MG63 (cell line): ENCODE measurements at regions not wholly inside any gene's neighbourhood (a gene's known extent, or its start where the extent isn't known, plus 50 kb on each side); places are given as distances from the start of the nearest gene placed in this dataset.
"Not testable (repeated sequence)": the region's sequence is repeated elsewhere in the genome, so short reads cannot be mapped to it uniquely, and the experiment has no call there.

Source experiments
- DNase-seq: peaks from one replicate; pipeline ENCODE4 v3.0.0-alpha.2; 2020
- H3K27me3 ChIP-seq: fragments of 250-450 bp; sonication (Bioruptor Pico); 2 replicates; pipeline ENCODE4 v1.5.1; 2020; ENCODE audit warnings: mild to moderate bottlenecking, moderate library complexity
- H3K36me3 ChIP-seq: fragments of 250-450 bp; sonication (Bioruptor Pico); 2 replicates; pipeline ENCODE4 v1.5.1; 2020; ENCODE audit warnings: mild to moderate bottlenecking, moderate library complexity
- H3K4me3 ChIP-seq: fragments of 250-450 bp; sonication (Bioruptor Pico); 2 replicates; pipeline ENCODE4 v1.5.1; 2020; ENCODE audit warnings: mild to moderate bottlenecking, moderate library complexity
- H3K9me3 ChIP-seq: fragments of 250-450 bp; sonication (Bioruptor Pico); 2 replicates; pipeline ENCODE4 v1.5.1; 2020; ENCODE audit warnings: mild to moderate bottlenecking, moderate library complexity

DNA sequence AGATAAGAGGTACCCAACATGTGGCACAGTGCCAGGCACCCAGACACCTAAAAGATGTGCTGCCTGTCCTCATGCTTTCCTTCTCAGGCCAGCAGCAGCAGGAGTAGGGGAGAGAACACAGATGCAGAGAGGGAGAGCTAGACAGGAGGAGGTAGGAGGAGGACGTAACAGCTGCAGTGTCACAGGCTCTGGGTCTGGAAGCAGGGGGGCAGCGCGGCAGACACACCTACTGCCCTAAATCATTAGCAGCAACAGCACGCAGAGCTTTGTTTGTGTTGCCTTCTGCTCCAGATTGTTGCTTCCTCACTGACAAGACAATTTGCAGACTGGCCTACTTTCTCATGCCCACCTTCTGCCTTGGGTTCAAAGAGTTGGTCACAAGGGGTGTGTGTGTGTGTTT, 196.7 kb upstream of the DAB1 start:
- Histone ChIP-seq H3K9me3 (no peaks in the 10 kb centered on the region), H3K27me3 (no peaks in the 10 kb centered on the region), H3K36me3 (no peaks in the 10 kb centered on the region), H3K4me3 (no peak overlapping the region)
- DNase-seq, result no peak

GRCh38 chr1:57616921-57617320, 193.1 kb upstream of the DAB1 start:
- Histone ChIP-seq H3K4me3 (no peak overlapping the region), H3K9me3 (no peaks in the 10 kb centered on the region), H3K36me3 (no peaks in the 10 kb centered on the region), H3K27me3 (no peaks in the 10 kb centered on the region)
- DNase-seq, result no peak

DNA sequence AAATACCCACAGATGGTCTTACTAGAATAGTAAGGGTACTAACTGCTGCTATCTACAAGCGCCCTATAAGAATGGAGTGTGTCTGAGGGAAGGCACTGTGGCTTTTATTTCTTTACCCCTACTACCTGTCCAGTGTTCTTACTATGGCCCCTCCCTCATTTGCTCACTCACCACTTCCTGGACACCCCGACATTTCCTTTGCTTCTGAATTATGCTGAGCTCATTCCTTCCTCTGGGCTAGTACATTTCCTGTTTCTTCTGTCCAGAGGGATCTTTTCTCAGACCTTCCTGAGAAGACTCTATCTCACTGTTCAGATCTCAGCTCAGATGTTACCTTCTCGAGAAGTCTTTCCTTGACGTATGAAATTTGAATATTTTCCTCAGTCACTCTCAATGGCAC, 192.1 kb upstream of the DAB1 start:
- H3K4me3 ChIP-seq, result no peak overlapping the region
- DNase-seq, result no peak
- H3K27me3 ChIP-seq, result no peaks in the 10 kb centered on the region
- H3K9me3 ChIP-seq, result no peaks in the 10 kb centered on the region
- no peaks in the 10 kb centered on the region for H3K36me3 ChIP-seq

GRCh38 chr1:57612833-57613232, 189.0 kb upstream of the DAB1 start:
- H3K36me3 ChIP-seq, result no peaks in the 10 kb centered on the region
- no peak overlapping the region for H3K4me3 ChIP-seq
- no peak for DNase-seq
- H3K9me3 ChIP-seq, result no peaks in the 10 kb centered on the region
- H3K27me3 ChIP-seq, result no peaks in the 10 kb centered on the region

GRCh38 chr1:57605933-57606332, 182.1 kb upstream of the DAB1 start:
- H3K36me3 ChIP-seq, result no peaks in the 10 kb centered on the region
- no peaks in the 10 kb centered on the region for H3K9me3 ChIP-seq
- DNase-seq, result no peak
- H3K27me3 ChIP-seq, result no peaks in the 10 kb centered on the region
- no peak overlapping the region for H3K4me3 ChIP-seq

DNA sequence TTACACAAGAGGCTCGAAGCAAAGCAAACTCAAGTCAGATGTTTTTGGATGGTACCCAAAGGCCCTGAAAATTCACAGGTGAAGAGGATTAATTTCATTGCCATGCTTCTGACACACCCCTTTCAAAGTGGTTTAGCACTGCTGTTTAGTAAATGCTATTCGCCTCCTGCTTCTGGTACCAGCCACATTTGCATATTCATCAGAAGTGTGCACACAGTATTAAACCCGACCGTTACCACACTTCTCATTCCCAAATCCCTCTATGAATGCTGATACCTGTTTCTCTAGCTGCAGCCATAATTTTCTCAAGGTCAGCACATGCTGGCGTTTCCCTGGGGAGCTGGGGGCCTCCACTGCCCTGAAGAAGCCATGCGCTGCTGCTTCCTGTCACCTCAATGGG, 179.8 kb upstream of the DAB1 start:
- Histone ChIP-seq H3K36me3 (no peaks in the 10 kb centered on the region), H3K9me3 (no peaks in the 10 kb centered on the region), H3K27me3 (no peaks in the 10 kb centered on the region), H3K4me3 (no peak overlapping the region)
- no peak for DNase-seq

- no peak for DNase-seq
- H3K36me3 ChIP-seq, result no peaks in the 10 kb centered on the region
- no peaks in the 10 kb centered on the region for H3K9me3 ChIP-seq
- no peaks in the 10 kb centered on the region for H3K27me3 ChIP-seq
- H3K4me3 ChIP-seq, result no peak overlapping the region
These were observed 176.6 kb upstream of the DAB1 start for GRCh38 chr1:57600424-57600823.

DNA sequence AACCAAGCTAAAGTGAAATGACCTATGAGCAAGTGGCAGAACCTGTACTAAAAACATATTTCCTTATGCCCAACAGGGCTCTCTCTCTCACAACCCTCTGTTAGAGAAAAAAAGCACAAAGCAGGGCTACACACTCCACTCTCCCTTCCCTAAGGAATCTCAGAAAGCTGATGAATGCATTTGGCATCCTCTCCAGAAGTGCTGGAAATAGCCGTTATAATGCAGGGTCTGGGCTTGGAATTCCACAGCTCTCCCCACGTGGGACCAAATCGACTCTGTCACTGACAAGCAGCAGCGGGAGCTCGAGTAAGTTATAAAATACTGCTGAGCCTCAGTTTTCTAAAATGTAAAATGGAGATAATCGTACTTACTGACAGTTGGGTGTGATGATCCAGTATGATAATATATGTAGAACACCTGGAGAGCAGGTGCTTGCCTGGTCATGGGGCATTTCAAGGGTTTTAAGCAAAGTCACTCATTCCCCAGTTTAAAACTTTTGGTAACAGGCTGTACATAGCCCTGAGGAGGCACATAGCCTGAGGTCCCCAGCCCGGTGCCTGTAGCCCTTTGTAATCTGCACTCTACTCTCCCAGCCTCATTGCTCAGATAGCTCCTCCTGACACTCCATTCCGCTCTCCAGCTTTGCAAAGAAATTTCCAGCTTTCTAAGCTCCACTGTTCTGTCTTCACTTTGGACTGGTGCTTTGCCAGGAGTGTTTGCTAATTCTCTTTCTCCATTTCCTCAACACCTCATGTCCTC, 175.6 kb upstream of the DAB1 start:
- DNase-seq, result no peak
- H3K4me3 ChIP-seq, result no peak overlapping the region
- no peaks in the 10 kb centered on the region for H3K27me3 ChIP-seq
- H3K9me3 ChIP-seq, result no peaks in the 10 kb centered on the region
- no peaks in the 10 kb centered on the region for H3K36me3 ChIP-seq

- no peaks in the 10 kb centered on the region for H3K27me3 ChIP-seq
- no peaks in the 10 kb centered on the region for H3K9me3 ChIP-seq
- H3K36me3 ChIP-seq, result no peaks in the 10 kb centered on the region
- DNase-seq, result no peak
- H3K4me3 ChIP-seq, result no peak overlapping the region
These were observed 173.2 kb upstream of the DAB1 start for GRCh38 chr1:57597036-57597435.

DNA sequence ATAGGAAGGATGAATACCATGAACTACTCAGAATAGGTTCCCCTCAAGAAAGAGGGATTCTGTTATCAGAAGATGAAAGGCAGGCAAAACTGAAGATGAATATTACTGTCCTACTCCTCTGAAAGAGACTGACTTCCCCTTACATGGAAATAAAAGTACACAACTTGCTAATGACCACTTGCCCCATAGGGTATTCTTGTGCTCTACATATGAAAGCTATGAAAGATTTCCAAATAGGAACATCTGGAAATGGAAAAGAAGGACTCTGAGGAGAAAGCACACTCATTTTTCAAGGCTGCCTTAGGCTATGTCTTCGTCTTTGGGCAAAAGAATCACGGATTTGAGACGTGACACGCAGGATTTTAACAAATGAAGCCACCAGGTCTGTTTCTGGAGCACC, 170.1 kb upstream of the DAB1 start:
- no peaks in the 10 kb centered on the region for H3K36me3 ChIP-seq
- no peak for DNase-seq
- H3K9me3 ChIP-seq, result no peaks in the 10 kb centered on the region
- H3K27me3 ChIP-seq, result no peaks in the 10 kb centered on the region
- H3K4me3 ChIP-seq, result no peak overlapping the region

DNA sequence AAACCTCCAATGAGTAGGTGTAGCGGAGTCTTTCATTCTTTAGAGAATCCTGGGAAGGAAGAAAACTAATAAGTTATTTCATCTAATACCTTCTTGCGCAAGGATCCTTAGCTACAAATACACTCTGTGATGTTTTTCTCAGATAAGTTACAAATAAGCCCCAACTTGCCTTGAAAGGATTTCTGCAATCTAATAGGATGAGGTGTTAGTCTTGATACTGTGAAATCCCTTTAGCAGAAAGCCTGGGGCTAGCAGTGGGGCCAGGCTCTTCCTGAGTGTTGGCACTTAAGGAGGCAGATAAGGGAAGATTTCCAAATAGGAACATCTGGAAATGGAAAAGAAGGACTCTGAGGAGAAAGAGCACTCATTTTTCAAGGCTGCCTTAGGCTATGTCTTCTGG, 168.0 kb upstream of the DAB1 start:
- no peak for DNase-seq
- H3K4me3 ChIP-seq, result no peak overlapping the region
- H3K36me3 ChIP-seq, result no peaks in the 10 kb centered on the region
- H3K27me3 ChIP-seq, result no peaks in the 10 kb centered on the region
- no peaks in the 10 kb centered on the region for H3K9me3 ChIP-seq

GRCh38 chr1:57590978-57591377, 167.1 kb upstream of the DAB1 start:
- no peak for DNase-seq
- Histone ChIP-seq H3K4me3 (no peak overlapping the region), H3K9me3 (no peaks in the 10 kb centered on the region), H3K36me3 (no peaks in the 10 kb centered on the region), H3K27me3 (no peaks in the 10 kb centered on the region)

- H3K9me3 ChIP-seq, result no peaks in the 10 kb centered on the region
- no peak for DNase-seq
- no peaks in the 10 kb centered on the region for H3K36me3 ChIP-seq
- no peak overlapping the region for H3K4me3 ChIP-seq
- H3K27me3 ChIP-seq, result no peaks in the 10 kb centered on the region
These were observed 163.0 kb upstream of the DAB1 start for GRCh38 chr1:57586842-57587241.

DNA sequence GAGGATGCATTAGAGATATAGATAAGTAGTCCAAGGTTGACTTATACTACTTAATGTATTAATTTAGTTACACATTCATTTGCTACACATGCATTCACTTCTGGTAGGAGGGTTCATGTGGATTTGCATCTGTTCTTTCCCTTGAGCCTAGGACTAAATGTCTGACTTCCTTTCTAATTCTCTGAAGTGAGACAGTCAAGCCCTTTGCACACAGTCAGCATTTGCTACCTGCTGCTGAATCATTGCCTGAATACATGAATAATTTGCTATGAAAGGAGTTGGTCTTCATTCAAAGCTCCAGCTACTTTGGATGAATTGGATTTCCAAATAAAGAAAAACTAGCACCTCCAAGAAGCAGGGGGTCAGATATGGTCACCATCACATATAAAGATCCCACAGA, 154.8 kb upstream of the DAB1 start:
- DNase-seq, result no peak
- Histone ChIP-seq H3K9me3 (no peaks in the 10 kb centered on the region), H3K36me3 (no peaks in the 10 kb centered on the region), H3K27me3 (no peaks in the 10 kb centered on the region), H3K4me3 (no peak overlapping the region)

GRCh38 chr1:57578099-57578498, 154.2 kb upstream of the DAB1 start:
- peak; percentile 2 for DNase-seq
- Histone ChIP-seq H3K9me3 (no peaks in the 10 kb centered on the region), H3K27me3 (no peaks in the 10 kb centered on the region), H3K36me3 (no peaks in the 10 kb centered on the region), H3K4me3 (no peak overlapping the region)

GRCh38 chr1:57576756-57577155, 152.9 kb upstream of the DAB1 start:
- Histone ChIP-seq H3K27me3 (no peaks in the 10 kb centered on the region), H3K9me3 (no peaks in the 10 kb centered on the region), H3K4me3 (no peak overlapping the region), H3K36me3 (no peaks in the 10 kb centered on the region)
- no peak for DNase-seq

DNA sequence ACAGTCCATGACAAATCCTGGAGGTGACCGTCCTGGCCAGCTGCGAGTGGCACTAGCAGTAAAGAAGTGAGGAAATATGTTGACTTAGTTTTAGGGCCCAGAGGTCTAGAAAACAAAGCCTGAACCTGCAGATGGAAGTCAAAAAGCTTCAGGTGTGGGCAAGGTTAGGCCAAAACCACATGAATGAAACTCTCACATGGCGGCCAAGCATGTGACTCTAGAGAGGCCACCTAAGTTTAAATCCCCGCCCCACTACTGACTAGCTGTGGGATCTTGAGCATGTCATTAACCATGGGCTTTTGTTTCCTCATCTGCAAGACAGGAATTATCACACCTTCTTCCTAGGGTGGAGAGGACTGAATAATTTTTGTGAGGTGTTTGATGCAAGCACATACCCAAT, 148.2 kb upstream of the DAB1 start:
- DNase-seq, result no peak
- Histone ChIP-seq H3K4me3 (no peak overlapping the region), H3K36me3 (no peaks in the 10 kb centered on the region), H3K9me3 (no peaks in the 10 kb centered on the region), H3K27me3 (no peaks in the 10 kb centered on the region)

- not testable (repeated sequence) for H3K27me3 ChIP-seq, H3K4me3 ChIP-seq, H3K9me3 ChIP-seq, H3K36me3 ChIP-seq, DNase-seq
These were observed 134.2 kb upstream of the DAB1 start for GRCh38 chr1:57558066-57558465.

- no peak overlapping the region for H3K4me3 ChIP-seq
These were observed 129.8 kb upstream of the DAB1 start for GRCh38 chr1:57553666-57554065.

More at GRCh38 chr1:57553666-57554065, 129.8 kb upstream of the DAB1 start:
- DNase-seq, result no peak
- Histone ChIP-seq H3K36me3 (no peaks in the 10 kb centered on the region), H3K9me3 (no peaks in the 10 kb centered on the region), H3K27me3 (no peaks in the 10 kb centered on the region)
